Mucosa of rectum (tissue), 2 donors: ENCODE measurements at regions not wholly inside any gene's neighbourhood (a gene's known extent, or its start where the extent isn't known, plus 50 kb on each side); places are given as distances from the start of the nearest gene placed in this dataset.

Experiments
- H3K27ac ChIP-seq, 2 donors: one replicate each; pipeline ENCODE4 v1.7.0; 2013; ENCODE audit warnings: inconsistent platforms in 2 of 2, low read depth in 2 of 2, low read length in 2 of 2
- H3K27me3 ChIP-seq, 2 donors: one replicate each; pipeline ENCODE4 v1.7.0; 2013; ENCODE audit warnings: low read length in 2 of 2; ENCODE audit not compliant: control insufficient read depth in 2 of 2, insufficient read depth in 2 of 2
- H3K36me3 ChIP-seq, 2 donors: one replicate each; pipeline ENCODE4 v1.7.0; 2013; ENCODE audit warnings: low read length in 2 of 2; ENCODE audit not compliant: control insufficient read depth in 2 of 2, insufficient read depth in 2 of 2
- H3K4me1 ChIP-seq, 2 donors: one replicate each; pipeline ENCODE4 v1.7.0; 2013; ENCODE audit warnings: low read length in 2 of 2, mild to moderate bottlenecking in 1 of 2; ENCODE audit not compliant: control insufficient read depth in 2 of 2, insufficient read depth in 2 of 2
- H3K4me3 ChIP-seq, 2 donors: one replicate each; pipeline ENCODE4 v1.7.0; 2013; ENCODE audit warnings: low read length in 2 of 2
- H3K9ac ChIP-seq, 2 donors: one replicate each; pipeline ENCODE4 v1.7.0; 2013; ENCODE audit warnings: low read length in 2 of 2, low read depth in 1 of 2, mild to moderate bottlenecking in 1 of 2
- H3K9me3 ChIP-seq, 2 donors: one replicate each; pipeline ENCODE4 v1.7.0; 2013; ENCODE audit warnings: low read length in 2 of 2; ENCODE audit not compliant: control insufficient read depth in 2 of 2
- donor health status: healthy.
- donor health status: Normal muscosa, but diverticular disease.

GRCh38 chr7:98520356-98520951, 96.6 kb upstream of the NPTX2 start:
- Histone ChIP-seq H3K27me3 (no peaks in the 10 kb centered on the region), H3K36me3 (no peaks in the 10 kb centered on the region), H3K9me3 (no peaks in the 10 kb centered on the region), H3K27ac (no peak overlapping the region), H3K9ac (no peak overlapping the region), H3K4me1 (no peaks in the 10 kb centered on the region), H3K4me3 (no peak overlapping the region)

DNA sequence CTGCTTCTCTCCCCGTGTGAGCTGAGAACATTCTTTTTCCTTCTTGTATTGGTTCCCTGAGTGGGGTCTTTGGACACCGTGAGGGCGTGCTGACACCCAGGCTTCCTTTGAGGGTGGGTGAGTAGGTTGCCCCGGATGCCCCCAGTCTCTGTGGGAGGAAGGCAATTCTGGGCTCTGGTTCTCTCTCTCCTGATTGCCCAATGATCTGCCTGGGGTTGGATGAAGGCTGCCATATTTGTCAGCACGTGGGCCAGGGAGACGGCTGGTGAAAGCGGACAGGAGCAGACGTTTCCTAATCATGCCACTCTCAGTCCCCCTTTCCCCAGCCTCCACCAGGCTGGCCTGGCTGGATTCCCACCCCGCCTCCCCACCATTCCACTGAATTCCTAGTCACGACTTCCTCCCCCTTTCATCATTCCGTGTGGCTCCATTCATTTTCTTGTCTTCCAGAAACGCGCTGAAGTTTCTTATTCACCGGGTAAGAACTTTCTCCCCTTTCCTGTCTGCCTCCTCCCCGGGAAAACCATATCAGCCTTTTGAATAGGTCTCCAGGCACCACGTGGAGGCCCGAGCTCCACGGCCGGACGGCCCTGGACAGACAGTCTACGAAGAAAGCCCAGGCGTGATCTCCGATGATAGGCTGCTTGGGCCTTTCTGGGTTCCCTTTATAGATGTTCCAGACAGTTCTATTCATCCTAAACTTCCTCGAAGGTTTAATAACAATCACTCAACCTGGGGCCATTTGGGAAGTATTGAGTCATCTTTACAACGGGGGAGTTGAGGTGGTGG, 98.7 kb upstream of the NPTX2 start:
- Histone ChIP-seq H3K9ac (no peak overlapping the region), H3K27ac (no peak overlapping the region), H3K27me3 (no peaks in the 10 kb centered on the region), H3K4me3 (no peak overlapping the region), H3K4me1 (no peaks in the 10 kb centered on the region), H3K9me3 (no peaks in the 10 kb centered on the region), H3K36me3 (no peaks in the 10 kb centered on the region)

GRCh38 chr7:98515201-98515600, 101.9 kb upstream of the NPTX2 start:
- H3K9me3 ChIP-seq, result no peaks in the 10 kb centered on the region
- peaks cover 0 to 4% of the 10 kb centered on the region in 2 donors for H3K27me3 ChIP-seq
- H3K9ac ChIP-seq, result no peak overlapping the region
- H3K4me1 ChIP-seq, result no peaks in the 10 kb centered on the region
- H3K36me3 ChIP-seq, result no peaks in the 10 kb centered on the region
- no peak overlapping the region for H3K27ac ChIP-seq
- H3K4me3 ChIP-seq, result no peak overlapping the region

DNA sequence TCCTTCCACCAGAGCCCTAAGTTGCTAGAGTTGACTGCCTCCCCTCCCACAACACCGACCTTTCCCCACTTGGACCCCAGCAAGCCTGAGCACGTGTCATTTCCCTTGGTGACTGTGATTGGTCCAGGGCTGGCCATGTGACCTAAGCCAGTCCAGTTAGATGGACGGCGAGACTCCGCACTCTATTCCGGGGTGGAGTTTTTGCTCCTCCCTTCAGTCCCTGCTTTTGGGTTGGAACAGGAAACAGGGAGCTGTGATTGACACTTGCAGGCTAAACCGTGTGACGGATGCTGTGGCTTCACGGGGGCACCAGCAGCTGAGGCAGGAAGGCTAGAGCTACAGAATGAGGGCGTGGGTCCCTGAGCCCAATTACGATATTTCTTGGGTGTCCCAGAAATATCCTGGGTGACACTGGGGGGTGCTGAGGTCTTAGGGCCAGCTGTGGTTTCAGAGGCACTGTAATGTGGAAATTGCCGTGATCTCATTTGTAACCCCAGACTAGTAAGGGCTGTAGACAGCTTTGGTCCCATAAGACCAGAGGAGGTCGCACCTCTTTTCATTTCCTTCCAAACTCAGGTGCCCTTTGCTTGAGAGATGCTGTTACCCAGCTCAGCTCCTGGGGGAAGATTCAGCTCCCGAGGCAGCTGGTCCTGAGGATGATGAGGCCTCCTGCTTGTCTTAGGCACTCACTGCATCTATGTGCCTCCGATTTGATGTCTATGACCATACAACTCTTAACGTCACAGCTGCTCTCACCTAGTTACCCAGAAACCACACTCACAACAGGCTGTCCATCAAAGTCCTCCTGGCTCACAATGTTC, 102.7 kb upstream of the NPTX2 start:
- Histone ChIP-seq H3K27ac (no peak overlapping the region), H3K4me1 (no peaks in the 10 kb centered on the region), H3K36me3 (no peaks in the 10 kb centered on the region), H3K4me3 (no peak overlapping the region), H3K9ac (no peak overlapping the region), H3K9me3 (no peaks in the 10 kb centered on the region), H3K27me3 (peaks cover 2 to 6% of the 10 kb centered on the region in 2 donors)

DNA sequence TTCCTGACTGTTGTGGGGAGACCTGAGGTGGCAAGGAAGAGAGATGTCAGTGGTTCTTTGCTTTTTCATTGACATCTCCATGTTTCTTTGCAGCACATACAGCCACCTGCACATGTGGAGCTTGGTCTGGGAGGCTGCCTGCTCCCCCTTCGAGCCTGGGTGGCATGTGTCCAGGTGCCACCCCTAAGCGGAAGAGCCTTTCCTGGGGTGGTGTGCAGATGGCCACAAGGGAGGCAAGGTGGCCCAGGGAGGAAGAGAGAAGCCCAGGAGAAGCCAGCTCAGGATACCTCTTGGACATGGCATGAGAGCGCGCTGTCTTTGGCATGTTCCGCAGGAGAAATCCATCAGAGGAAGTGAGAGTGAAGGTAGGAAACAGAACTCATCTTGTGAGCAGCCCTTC, 105.9 kb upstream of the NPTX2 start:
- Histone ChIP-seq H3K9ac (no peak overlapping the region), H3K9me3 (no peaks in the 10 kb centered on the region), H3K27ac (no peak overlapping the region), H3K4me3 (no peak overlapping the region), H3K27me3 (peaks cover 2 to 6% of the 10 kb centered on the region in 2 donors), H3K36me3 (no peaks in the 10 kb centered on the region), H3K4me1 (no peaks in the 10 kb centered on the region)

DNA sequence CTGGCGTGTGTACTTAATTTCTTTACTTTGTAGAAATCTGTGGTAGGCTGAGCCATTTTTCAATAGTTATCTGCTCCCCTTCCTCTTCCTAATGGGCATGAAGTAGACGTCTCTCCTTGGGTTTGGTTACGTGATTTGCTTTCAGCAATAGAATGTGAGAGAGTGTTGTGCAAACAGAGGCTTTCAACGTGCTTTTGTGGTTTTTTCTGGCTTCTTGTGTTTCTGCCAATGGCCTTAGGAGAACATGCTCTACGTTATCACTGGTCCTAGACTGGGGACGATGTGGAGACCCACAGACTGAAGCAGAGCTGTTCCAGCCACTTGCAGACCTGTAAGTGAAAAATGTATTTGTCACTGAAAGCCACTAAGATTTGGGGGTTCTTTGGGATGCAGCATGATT, 107.2 kb upstream of the NPTX2 start:
- H3K9ac ChIP-seq, result no peak overlapping the region
- H3K27ac ChIP-seq, result no peak overlapping the region
- no peaks in the 10 kb centered on the region for H3K36me3 ChIP-seq
- H3K9me3 ChIP-seq, result no peaks in the 10 kb centered on the region
- no peaks in the 10 kb centered on the region for H3K4me1 ChIP-seq
- H3K4me3 ChIP-seq, result no peak overlapping the region
- peaks cover 2 to 6% of the 10 kb centered on the region in 2 donors for H3K27me3 ChIP-seq

DNA sequence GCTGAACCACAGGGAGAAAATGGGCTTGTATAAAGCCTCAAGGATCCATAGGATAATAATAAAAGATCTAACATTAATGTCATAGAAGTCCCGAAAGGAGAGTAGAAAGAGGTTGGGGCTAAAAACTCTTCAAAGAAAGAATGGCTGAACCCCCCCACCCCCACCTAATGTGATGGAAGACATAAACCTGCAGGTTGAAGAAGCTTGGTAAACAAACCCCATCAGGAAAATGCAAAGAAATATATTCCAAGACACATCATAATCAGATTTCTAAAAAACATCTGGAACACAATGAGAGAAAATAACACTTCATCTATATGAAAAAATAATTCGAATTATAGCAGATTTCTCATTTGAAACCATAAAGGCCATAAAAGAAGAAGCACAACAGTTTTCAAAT, 105.6 kb upstream of the BAIAP2L1 start:
- no peak overlapping the region for H3K27ac ChIP-seq
- peaks cover 2 to 6% of the 10 kb centered on the region in 2 donors for H3K27me3 ChIP-seq
- no peaks in the 10 kb centered on the region for H3K9me3 ChIP-seq
- no peaks in the 10 kb centered on the region for H3K36me3 ChIP-seq
- H3K9ac ChIP-seq, result no peak overlapping the region
- no peaks in the 10 kb centered on the region for H3K4me1 ChIP-seq
- H3K4me3 ChIP-seq, result no peak overlapping the region

GRCh38 chr7:98500764-98501163, 99.9 kb upstream of the BAIAP2L1 start:
- no peaks in the 10 kb centered on the region for H3K36me3 ChIP-seq
- H3K27me3 ChIP-seq, result no peaks in the 10 kb centered on the region
- H3K27ac ChIP-seq, result no peak overlapping the region
- no peaks in the 10 kb centered on the region for H3K4me1 ChIP-seq
- no peak overlapping the region for H3K4me3 ChIP-seq
- H3K9ac ChIP-seq, result no peak overlapping the region
- H3K9me3 ChIP-seq, result peaks cover 4 to 6% of the 10 kb centered on the region in 2 donors

GRCh38 chr7:98496618-98497017, 95.7 kb upstream of the BAIAP2L1 start:
- Histone ChIP-seq H3K9ac (no peak overlapping the region), H3K27ac (no peak overlapping the region), H3K36me3 (no peaks in the 10 kb centered on the region), H3K4me1 (no peaks in the 10 kb centered on the region), H3K4me3 (no peak overlapping the region), H3K27me3 (no peaks in the 10 kb centered on the region), H3K9me3 (peaks cover 4 to 7% of the 10 kb centered on the region in 2 donors)
